ENCODE measurements at regions not wholly inside any gene's neighbourhood (a gene's known extent, or its start where the extent isn't known, plus 50 kb on each side); places are given as distances from the start of the nearest gene placed in this dataset.

- BruUV-seq (replicated peaks): no TSS peak
- Histone ChIP-seq H3K27me3 (ENCODE audit: control insufficient read depth in 2 of 2, insufficient read depth in 2 of 2, low read length in 2 of 2) (no peaks in the 10 kb centered on the region), H3K36me3 (ENCODE audit: control insufficient read depth in 2 of 2, extremely low read depth in 1 of 2, insufficient read depth in 2 of 2, low read length in 2 of 2) (no peaks in the 10 kb centered on the region), H3K4me1 (ENCODE audit: control insufficient read depth, extremely low read depth, insufficient read depth, low read length) (no peaks in the 10 kb centered on the region), H3K9me3 (replicated peaks; ENCODE audit: control insufficient read depth, insufficient read depth, low read length) (no peaks in the 10 kb centered on the region), H3K79me2 (ENCODE audit: control insufficient read depth, insufficient read depth, low read length) (no peaks in the 10 kb centered on the region), H2AFZ (ENCODE audit: low read depth, low read length) (no peak overlapping the region), H3K4me2 (ENCODE audit: insufficient read depth, low read length) (no peak overlapping the region), H3K9me1 (replicated peaks; ENCODE audit: control insufficient read depth, extremely low read depth, insufficient read depth, low read length) (no peaks in the 10 kb centered on the region), H3K9ac (replicated peaks; ENCODE audit: extremely low read depth, insufficient read depth, low read length) (no peak overlapping the region), H4K20me1 (replicated peaks; ENCODE audit: control insufficient read depth, extremely low read depth, insufficient read depth, low read length) (no peaks in the 10 kb centered on the region), H3K27ac (ENCODE audit: insufficient read depth, low read depth, low read length) (no peak overlapping the region), H3K4me3 (replicated peaks in 1 of 3; ENCODE audit: insufficient read depth in 1 of 3, low read depth in 1 of 3, low read length in 3 of 3) (no peak overlapping the region)
- FAIRE-seq (no peak), DNase-seq (ENCODE audit: low read depth, low spot score) (no peak)
- ChIA-PET CTCF (interaction anchor here (1.4 kb wide), 1 partner anchor 10 kb away, joined by 3 read pairs; no protein-coding TSS in a partner anchor), POLR2A (interaction anchor here (0.6 kb wide), 1 partner anchor 11 kb away, joined by 3 read pairs; no protein-coding TSS in a partner anchor)
- intact Hi-C loops (cut with micrococcal nuclease): no loop called here
- dilution Hi-C loops (cut with MboI; ENCODE audit: extremely low pct_ligation_motif_present, low sequenced_read_pairs): no loop called here
- TF ChIP-seq CTCF (IDR thresholded peaks at IDR 0.05; ENCODE audit: extremely low read depth in 1 of 2, insufficient read depth in 1 of 2, low read depth in 1 of 2, low read length in 2 of 2) (no peak), JUN (IDR thresholded peaks at IDR 0.05; ENCODE audit: borderline replicate concordance, insufficient read depth, insufficient read length, low read depth) (no peak), POLR2A (IDR thresholded peaks at IDR 0.05; ENCODE audit: low read depth, low read length) (no peak), FOS (IDR thresholded peaks at IDR 0.05; ENCODE audit: borderline replicate concordance, insufficient read depth, low read length) (no peak), EZH2 (IDR thresholded peaks at IDR 0.05; ENCODE audit: borderline replicate concordance, low read depth, low read length, severe bottlenecking) (no peak), MYC (IDR thresholded peaks at IDR 0.05; ENCODE audit: low read depth, low read length) (no peak), GATA2 (IDR thresholded peaks at IDR 0.05; ENCODE audit: insufficient read depth, insufficient read length, low read depth, low read length) (no peak), POLR2AphosphoS5 (IDR thresholded peaks at IDR 0.05; ENCODE audit: insufficient read depth, low read depth, low read length) (no peak)
- TF ChIP-seq, protein P1, sequence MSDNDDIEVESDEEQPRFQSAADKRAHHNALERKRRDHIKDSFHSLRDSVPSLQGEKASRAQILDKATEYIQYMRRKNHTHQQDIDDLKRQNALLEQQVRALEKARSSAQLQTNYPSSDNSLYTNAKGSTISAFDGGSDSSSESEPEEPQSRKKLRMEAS (IDR thresholded peaks at IDR 0.05; ENCODE audit: insufficient read depth, insufficient read length): no peak
Observed at GRCh38 chr1:38127428-38127827, 80.8 kb upstream of the POU3F1 start.
